EL (cell line): ENCODE measurements at regions not wholly inside any gene's neighbourhood (a gene's known extent, or its start where the extent isn't known, plus 50 kb on each side); places are given as distances from the start of the nearest gene placed in this dataset.

Experiments
- DNase-seq: peaks from one replicate; pipeline ENCODE4 v3.0.0-alpha.2; 2016

DNA sequence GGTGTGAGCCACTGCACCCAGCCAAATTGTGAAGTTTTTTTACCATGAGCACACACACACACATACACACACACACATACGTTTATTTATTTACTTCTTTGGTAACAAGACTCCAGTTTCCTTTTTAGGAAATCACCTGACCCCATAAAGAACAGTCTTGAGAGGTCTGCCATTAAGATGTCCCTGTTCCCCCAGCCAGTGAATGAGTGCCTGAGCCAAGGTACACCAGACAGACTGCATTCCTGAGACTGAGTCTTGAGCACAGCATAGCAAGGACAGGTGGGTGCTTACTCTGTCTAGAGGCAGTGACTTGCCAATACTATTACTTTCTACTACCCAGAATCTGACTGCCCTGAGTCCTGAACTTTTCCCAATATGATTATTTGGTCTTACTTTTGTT lies 167.2 kb upstream of the SATB2 start:
- no peak for DNase-seq

DNA sequence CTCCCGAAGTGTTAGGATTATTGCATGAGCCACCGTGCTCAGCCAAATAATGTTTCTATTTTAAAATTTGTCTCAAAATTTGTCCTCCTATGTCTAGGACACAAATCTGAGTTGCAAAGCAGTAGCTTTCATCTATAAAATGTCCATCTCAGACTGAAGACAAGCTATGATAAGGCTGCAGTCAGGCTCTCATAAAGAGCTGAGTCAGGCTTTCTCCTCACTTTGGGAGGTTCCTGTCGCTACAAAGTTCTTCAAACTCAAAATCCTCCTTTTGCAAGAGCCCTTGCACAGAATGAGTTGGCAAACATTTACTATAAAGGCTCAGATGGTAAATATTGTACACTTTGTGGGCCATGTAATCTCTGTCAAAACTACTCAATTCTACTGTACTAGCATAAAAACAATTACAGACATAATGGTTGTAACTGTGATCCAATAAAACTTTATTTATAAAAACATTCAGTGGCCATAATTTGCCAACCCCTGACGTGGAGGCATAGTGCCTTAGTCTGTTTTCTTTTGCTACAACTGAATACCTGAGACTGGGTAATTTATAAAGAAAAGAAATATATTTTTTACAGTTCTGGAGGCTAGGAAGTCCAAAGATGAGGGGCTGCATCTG lies 154.9 kb upstream of the SATB2 start:
- no peak for DNase-seq

DNA sequence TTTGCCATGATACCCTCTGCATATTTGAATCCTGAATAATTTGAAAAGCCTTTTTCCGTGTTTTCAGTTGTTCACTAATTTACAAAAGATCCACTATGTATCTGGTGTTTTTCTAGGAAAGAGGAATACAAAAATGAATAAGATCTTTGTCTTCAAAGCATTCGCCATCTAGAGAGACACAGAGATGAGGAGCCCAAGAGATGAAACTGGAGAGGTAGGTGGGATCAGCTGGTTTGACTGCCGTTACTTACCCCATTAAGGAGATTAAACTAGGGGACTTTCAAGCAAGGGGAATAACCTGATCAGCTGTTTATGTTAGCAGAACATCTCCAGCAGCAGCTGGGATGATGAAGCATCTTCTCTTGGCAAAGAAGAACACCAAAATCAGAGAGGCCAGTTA lies 150.2 kb upstream of the SATB2 start:
- DNase-seq = no peak

DNA sequence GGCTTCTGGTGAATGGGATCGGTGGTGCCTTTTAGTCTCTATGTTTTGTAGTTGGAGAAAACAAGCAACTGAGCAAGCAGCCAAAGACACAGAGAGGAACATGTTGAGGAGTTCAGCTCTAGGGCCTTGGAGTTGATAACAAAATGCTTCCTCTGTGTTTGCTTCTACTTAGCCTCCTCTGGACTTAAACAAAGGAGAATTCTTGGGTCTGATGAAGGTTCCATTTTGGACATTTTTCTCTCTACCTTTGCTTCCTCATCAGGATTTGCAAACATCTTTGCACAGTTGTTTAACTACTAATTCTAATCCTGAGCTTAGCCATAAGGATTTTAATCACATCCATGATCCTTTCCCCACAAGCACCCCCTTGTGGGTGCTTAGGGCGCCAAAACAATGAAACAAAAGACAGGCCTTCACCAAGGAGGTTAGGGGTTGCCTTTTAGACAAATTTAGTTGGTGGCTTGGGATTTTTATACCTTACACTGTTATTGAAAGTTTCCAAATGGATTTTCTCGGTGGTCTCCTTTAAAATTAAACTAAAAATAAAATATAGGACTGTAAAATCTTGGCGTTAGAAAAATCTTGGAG lies 148.5 kb upstream of the SATB2 start:
- DNase-seq = no peak

DNA sequence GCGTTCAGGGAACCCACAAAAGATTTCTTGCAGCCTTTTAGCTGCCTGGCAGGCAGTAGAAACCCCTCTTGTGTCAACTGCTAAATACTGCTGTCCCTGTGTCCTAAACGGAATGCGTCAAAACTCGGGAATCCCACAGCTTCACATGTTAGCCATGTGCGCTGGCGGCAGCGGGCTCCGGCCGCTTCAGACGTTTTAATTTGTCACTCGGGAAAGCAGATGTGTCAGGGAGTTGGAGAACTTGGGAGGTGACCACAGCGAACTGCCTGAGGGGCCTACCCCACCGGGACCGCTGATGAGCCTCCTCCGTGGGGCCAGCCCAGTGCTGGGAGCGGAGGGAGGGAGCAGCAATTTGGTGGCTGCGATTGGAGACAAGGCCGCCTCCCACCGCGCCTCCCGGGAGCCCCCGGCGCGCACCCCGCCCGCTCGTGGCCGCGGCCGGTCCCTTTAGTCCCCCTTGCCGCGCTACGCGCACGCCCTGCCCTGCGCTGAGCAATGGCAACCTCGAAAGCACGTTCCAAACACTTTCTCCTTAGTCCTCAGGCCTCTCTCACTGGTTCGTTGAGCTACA lies 146.1 kb upstream of the SATB2 start:
- peak; percentile 24 for DNase-seq

DNA sequence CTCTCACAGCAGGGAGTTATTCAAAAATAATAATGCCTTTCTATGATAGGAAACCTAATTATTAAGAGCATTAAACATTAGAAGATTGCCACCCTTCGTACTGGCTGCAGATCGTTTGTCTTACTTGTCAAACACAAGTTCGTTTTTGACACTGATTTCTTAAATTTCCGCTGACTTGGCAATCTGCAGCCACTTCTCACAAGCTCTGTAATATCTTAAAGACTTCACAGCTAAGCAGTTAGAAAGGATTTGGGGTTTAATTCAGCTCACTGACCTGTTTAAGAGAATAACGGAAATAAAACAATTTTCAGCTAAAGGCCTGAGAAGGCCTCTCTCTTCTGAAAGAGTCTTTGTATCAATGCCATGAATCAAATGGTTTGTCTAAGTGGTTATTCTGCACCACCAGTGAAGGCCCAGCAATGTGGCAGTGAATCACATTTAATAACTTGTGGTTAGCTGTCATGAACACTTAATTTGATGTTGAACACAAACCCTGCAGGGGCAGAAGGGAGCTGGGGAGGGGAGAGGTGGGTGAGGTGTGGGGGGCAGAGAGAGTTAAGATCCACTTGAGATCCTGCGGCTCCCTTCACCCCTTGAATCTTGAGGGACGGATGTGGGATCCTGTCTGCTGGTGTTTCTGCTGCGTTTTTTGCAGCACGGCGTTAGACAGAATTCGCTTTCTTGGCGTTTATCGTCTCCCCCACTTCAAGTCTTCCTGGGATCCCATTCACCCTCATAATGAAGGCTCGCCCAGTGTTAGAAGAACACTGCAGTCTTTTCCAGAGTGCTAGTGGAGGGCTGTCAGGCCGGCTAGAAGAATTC lies 145.4 kb upstream of the SATB2 start:
- DNase-seq = no peak

DNA sequence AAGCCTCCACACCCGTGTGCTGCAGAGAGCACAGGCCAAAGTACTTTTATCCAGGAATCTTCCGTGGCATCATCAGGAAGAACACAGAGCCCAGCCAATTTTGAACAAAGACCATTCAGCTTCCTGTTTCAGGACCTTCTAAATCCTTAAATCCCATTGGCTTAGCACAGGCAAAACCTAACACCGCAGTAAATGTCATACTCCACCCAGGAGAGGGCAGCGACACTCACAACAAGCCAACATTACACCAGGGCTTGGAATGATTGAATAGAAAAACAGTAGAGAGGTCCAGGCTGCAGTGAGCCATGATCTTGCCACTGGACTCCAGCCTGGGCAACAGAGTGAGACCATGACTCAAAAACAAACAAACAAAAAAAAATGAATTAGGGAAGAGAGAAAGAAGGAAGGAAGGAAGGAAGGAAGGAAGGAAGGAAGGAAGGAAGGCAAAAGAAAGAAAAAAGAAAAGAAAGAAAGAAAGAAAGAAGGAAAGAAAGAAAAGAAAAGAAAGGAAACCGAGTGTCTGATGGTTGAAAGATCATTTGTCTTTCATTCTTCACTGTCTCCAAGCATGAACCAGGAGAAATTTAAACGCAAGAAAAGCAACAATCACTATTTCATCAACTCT lies 144.6 kb upstream of the SATB2 start:
- peak; percentile 19 for DNase-seq

DNA sequence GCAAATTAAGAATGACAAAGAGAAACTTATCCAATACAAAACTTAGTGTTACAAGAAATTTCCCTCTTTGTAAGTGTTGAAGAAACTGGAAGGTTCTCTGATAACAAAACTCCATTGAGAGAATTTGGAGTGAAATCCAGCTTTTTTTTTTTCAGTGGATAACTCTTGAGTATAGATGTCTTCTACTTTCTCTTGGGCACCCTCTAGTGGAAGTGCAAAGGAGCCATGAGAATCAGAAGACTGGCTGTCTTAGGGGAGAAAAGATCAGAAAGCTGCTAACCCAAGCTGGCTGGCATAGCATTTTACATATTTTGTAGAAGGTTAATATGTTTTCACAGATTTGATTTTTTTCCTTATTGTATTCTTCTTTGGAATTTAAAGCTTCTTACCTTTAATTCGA lies 138.8 kb upstream of the SATB2 start:
- peak; percentile 28 for DNase-seq

DNA sequence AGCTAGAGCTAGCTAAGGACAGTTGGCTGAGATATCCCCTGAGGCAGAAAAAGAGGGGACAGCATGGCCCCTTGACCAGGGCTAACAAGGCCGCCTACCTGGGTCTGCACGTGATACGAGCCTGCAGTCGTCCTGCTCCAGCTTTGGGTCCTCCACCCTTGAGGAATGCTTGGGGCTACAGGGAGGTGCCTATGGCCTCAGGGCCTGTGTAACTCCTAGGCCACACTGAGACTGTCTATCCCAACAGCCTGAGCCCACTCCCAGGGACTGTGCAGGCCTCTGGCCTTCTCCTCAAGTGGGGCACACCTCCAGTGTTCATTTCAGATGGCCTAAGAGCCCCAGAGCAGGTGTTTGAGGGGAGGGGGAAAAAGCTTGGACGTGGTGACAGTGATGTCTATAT lies 136.7 kb upstream of the SATB2 start:
- DNase-seq = no peak

DNA sequence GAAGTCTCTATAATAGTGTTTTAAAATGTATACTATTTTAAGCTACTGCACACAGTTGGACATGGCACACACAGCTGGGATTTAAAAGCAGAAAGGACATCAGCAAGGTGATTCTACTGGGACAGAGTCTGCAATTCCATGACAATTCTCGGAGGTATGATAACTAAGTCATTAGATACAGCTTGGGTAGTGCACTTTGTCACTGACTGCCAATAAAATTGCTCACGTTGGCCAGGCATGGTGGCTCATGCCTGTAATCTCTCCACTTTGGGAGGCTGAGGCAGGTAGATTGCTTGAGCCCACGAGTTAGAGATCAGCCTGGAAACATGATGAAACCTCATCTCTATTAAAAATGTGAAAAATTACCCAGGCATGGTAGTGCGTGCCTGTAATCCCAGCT lies 134.1 kb upstream of the SATB2 start:
- DNase-seq = no peak

DNA sequence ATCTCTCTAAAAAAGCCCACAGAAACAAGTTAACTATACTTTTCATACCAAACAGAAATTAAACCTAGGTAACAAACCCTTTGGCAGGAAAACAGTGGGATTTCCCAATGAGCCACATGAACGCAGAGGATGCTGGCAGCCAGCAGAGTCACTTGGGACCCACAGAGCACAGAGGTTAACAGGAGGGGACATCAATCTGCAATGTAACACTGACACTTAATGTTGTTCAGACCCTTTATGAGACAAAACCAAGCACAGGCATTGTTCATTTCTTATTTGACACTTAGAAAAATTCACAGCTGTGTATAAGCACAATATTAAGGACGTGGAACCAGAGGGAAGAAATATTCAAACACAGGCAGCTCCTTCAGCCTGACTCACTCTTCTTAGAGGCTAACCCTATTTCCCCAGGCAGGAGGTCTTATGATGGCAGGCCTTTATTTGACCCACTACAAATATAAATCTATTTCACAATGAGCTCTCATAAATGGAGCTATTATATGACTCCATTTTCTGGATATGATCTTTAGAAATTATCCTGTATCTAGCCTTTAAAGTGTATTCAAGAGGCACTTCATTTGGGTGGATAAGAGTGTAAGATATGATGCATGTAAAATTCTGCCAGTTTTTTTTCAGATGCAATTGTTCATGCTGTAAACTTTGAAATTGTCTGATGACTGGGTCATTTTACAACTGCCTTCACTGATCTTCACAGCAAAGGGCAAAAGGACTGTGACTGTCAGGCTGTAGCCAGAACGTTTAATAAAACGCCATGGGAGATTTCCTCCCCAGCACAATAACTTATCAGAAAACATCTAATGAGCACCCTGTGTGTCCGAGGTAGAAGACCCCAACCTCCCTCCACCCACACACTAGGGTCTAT lies 132.8 kb upstream of the SATB2 start:
- DNase-seq = no peak

DNA sequence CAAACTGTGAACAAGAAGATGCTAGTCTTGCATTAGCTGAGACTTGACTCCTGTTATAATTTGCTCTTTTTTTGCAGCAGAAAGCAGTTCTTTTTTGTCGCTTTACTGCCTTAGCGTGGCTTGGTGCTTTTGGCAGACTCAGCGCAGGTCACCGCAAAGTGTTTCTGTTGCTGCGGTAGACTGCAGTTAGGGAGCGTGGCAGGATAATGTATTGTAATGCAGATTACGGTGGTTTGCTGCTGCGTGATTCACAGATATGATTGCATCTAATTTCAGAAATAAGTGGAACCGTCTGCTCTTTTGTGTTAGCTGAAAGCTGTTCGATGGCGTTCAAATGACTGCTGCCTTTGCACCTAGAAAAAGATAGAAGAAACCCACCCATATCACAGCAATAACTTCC lies 131.6 kb upstream of the SATB2 start:
- no peak for DNase-seq

DNA sequence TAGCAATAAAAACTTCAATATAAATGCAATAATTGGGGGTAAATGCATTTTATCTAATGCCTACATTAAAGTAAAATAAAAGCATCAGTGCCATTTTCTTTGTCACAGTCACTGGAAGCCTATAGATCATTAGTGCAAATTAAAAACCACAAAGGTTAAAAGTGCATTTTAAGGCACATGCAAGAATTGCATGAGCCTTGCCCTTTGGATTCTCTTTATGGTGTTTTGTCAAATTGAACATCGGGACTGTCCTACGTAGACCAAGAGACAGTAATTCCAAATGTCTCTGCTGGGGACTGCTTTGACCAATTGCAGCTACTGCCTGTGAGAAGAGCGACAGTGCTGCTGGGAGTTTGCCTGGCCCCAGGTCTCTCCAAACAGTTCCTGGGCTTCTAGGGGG lies 130.3 kb upstream of the SATB2 start:
- no peak for DNase-seq

DNA sequence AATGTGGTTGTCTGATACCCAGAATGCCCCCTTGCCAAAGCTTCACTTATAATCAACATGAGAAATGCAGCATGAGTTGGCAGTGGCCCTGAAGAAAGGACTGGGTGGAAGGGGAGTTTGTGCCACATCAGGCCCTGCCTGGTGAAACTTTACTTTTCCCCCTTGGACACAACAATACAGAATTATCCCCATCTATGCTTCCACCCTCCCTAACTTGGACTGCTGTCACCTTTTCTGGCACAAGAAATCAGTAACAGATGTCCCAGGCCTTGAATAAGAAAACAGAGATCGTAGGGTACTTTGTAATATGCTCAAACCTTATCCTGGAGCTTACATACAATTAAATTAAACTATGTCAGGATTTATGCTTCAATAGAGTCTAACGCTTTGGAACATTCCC lies 128.9 kb upstream of the SATB2 start:
- DNase-seq = no peak

DNA sequence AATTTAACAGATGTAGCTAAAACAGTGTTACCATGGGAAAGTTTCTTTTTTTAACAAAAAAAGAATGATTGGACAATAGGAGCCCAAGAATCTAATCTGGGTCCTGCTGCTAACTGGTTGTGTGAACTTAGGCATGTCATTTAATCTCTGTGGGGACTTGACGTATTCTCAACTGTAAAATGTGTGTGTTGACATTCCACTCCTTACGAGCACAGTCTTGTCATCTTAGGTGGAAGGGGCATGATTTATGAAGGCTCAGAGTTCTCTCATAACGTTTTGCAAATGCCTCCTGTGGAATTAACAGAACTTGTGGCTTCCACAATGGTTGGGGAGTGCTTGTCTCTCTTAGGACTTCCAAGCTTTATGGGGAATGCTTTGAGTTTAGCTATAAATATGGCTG lies 125.9 kb upstream of the SATB2 start:
- DNase-seq = no peak

DNA sequence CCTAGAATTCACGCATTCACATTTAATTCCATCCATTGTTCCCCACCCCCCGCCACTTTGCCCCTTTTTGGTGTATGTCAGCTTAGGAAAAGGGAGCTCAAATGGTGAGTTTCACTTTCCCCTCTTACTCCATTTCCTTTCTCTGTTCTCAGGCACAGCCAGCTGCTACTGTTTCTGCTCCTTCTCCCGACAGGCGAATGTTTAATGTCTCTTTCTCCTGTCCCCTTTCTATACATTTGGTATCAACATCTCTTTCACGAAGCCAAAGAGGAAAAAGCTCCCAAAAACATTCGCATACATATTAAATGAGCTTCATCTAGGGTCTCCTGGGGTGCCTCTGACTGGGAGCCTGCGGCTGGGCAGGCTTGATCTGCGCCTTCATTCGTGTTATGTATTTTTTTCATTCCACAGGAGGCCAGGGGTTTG lies 124.2 kb upstream of the SATB2 start:
- peak; percentile 20 for DNase-seq

DNA sequence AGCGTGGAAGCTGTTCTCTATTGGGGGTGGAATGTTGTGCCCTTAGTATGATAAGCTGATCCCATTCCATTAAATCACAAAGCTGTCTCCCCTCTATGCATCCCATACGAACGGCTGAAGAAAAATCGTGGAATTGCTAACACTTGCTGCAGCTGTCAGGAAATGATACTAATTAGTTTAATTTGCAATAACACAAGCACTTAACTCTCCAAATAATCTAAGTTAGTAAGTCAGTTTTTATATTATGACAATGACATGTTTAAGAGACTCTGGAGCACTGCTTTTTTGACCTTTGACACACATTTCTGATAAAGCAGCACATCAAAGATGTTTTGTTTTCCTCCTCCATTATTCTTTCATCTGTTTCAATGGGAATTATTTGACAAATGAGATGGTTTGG lies 123.7 kb upstream of the SATB2 start:
- no peak for DNase-seq

DNA sequence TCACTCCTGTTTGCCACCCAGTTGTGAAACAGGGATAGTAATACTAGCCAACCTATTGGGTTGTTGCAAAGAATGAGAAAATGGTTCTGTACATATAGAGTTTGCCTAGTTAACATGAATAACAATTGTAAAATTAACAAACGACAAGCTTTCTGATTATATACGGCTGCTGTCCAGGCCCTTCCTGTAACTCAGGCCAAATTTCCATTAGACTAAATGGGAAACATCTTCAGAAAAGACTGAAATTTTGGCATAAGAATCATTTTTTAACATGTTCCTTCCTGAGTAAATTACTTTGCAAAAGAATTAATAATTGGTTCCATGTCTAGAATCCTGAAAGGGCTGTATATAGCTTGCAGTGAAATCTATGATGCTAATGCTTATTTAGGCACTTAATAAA lies 117.7 kb upstream of the SATB2 start:
- DNase-seq = no peak

DNA sequence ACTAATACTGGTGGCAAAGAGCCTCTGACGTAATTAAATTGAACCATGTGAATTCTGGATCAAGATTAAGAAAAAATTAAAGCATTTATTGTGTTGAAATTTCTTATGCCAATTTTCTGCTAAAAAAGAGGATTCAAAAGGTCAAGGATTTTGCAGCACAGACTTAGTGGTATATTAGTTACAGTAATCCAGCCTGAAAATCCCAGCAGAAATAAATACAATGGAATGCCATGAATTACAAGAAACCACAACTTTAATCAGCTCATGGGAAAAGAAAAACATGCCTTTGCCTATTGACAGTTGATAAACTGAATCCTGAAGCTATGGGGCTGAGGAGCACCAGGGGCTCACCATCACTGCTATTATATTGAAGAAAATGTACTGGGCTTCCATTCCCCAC lies 114.8 kb upstream of the SATB2 start:
- no peak for DNase-seq

DNA sequence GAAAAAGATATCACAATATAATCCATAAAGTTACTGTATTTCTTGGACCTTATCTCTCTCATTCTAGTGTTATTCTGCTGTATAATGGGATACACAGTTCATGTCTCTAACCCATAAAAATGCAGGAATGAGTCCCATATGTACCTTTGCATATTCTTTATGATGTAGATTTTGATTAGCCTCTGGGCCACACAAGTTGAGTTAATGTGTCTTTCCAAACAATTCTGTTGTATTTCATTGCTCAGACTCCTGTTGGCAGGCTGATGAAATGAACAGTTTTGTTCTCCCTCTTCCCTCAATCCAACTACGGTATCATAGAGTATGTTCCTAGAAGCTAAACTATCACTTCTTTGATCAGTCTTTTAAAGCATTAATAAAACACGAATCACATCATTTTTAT lies 113.2 kb upstream of the SATB2 start:
- no peak for DNase-seq

DNA sequence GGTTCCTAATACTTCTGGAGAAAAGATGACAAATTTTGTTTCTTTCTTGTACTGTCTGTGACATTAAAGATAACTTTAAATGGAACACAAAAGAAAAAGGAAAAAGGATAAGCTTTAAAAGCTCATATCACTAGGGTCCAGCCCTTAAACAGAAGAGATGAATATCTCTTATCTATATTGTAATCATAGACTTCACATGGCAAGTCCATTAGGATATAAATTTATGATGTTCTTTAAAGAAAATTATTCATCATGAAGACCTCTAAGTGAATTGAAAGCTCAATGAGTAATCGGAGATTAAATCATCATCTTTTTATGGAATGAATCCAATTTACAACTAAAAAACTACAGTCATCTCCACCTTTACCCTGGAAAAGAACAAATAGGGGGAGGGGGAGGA lies 111.6 kb upstream of the SATB2 start:
- DNase-seq = no peak

DNA sequence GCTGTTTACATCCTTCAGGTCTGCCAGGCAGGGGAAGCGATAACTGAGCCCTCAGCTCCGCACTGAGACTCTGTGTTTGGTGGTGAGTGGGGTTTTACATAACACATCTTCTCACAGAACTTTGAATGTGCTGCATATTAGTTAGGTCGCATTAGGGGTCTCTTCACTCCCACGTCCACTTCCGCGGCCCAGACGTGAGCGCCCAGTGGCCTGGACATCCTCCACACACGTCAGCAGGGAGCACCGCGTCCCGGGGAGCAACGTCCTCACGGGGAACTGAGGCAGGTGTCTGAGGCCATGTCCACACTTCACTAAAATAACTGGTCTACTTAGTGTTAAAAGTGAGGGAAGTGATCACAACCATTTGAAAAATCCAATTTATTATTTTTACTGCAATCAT lies 100.4 kb upstream of the SATB2 start:
- no peak for DNase-seq
